ENCODE measurements at regions not wholly inside any gene's neighbourhood (a gene's known extent, or its start where the extent isn't known, plus 50 kb on each side); places are given as distances from the start of the nearest gene placed in this dataset.

GRCh38 chr11:115718945-115719344 lies 214.7 kb upstream of the CADM1 start:
- Histone ChIP-seq H4K20me1 (ENCODE audit: insufficient read depth) (no peaks in the 10 kb centered on the region), H3K4me2 (ENCODE audit: unreplicated experiment) (no peak overlapping the region), H3K4me3 (no peak overlapping the region), H3K9ac (no peak overlapping the region), H3K27ac (no peak overlapping the region), H3K79me2 (ENCODE audit: insufficient read depth) (no peaks in the 10 kb centered on the region), H3F3A (ENCODE audit: insufficient read depth) (no peaks in the 10 kb centered on the region), H3K36me3 (ENCODE audit: low read depth) (no peaks in the 10 kb centered on the region), H3K27me3 (replicated peaks; ENCODE audit: insufficient read depth) (no peaks in the 10 kb centered on the region), H3K9me3 (ENCODE audit: low read depth) (no peaks in the 10 kb centered on the region), H3K9me2 (ENCODE audit: insufficient read depth) (no peaks in the 10 kb centered on the region), H3K4me1 (ENCODE audit: insufficient read depth) (no peaks in the 10 kb centered on the region), H2AFZ (no peak overlapping the region)
- TF ChIP-seq EZH2 (IDR thresholded peaks at IDR 0.05; ENCODE audit: insufficient read depth, poor library complexity, severe bottlenecking) (no peak), EZH2phosphoT487 (IDR thresholded peaks at IDR 0.05; ENCODE audit: insufficient read depth, low read depth) (no peak)
- in situ Hi-C loops (cut with MboI), result no loop called here
- WGBS, 2 experiments (ENCODE audit: low coverage in 1 of 2, low lambda C conversion rate in 2 of 2, missing lambda C conversion rate in 2 of 2), result 19 to 29% methylated on average over 3 of the region's 3 CpGs
- no peak for DNase-seq

DNA sequence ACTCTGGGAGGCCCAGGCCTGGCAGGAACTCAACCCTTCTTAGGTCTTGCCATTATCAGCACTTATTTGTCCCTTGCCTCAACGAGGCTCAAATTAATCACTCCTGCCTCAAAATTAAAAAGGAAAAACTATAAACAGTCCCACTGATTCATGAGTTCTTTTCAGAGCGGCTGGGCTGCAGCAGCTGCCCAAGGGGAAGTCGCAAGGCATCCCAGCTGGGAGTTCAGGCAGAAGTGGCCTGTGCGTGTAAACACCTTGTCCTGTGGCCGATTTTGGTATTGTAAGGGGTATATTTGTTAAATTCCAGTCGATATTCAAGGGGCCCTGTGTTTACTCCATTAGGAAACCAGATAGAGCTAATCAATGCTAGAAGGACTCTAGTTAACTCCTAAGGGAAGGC lies 213.9 kb upstream of the CADM1 start:
- WGBS, 2 experiments (ENCODE audit: low coverage in 1 of 2, low lambda C conversion rate in 2 of 2, missing lambda C conversion rate in 2 of 2), result 27% methylated on average over 6 of the region's 6 CpGs
- TF ChIP-seq EZH2 (IDR thresholded peaks at IDR 0.05; ENCODE audit: insufficient read depth, poor library complexity, severe bottlenecking), result no peak
- Histone ChIP-seq H3K4me2 (ENCODE audit: unreplicated experiment) (no peak overlapping the region), H4K20me1 (ENCODE audit: insufficient read depth) (no peaks in the 10 kb centered on the region), H3K36me3 (ENCODE audit: low read depth) (no peaks in the 10 kb centered on the region), H3K27ac (no peak overlapping the region), H3K27me3 (replicated peaks; ENCODE audit: insufficient read depth) (no peaks in the 10 kb centered on the region), H3K9me3 (ENCODE audit: low read depth) (no peaks in the 10 kb centered on the region), H3K4me1 (ENCODE audit: insufficient read depth) (no peaks in the 10 kb centered on the region), H3K4me3 (no peak overlapping the region), H3K9ac (no peak overlapping the region), H3K9me2 (ENCODE audit: insufficient read depth) (no peaks in the 10 kb centered on the region), H2AFZ (no peak overlapping the region), H3K79me2 (ENCODE audit: insufficient read depth) (no peaks in the 10 kb centered on the region), H3F3A (ENCODE audit: insufficient read depth) (no peaks in the 10 kb centered on the region)
- DNase-seq, result no peak
- in situ Hi-C loops (cut with MboI), result no loop called here

GRCh38 chr11:115716601-115717529 lies 212.7 kb upstream of the CADM1 start:
- Histone ChIP-seq H3K9me3 (ENCODE audit: low read depth) (no peaks in the 10 kb centered on the region), H3F3A (ENCODE audit: insufficient read depth) (no peaks in the 10 kb centered on the region), H3K79me2 (ENCODE audit: insufficient read depth) (no peaks in the 10 kb centered on the region), H2AFZ (no peak overlapping the region), H3K27me3 (replicated peaks; ENCODE audit: insufficient read depth) (no peaks in the 10 kb centered on the region), H3K9me2 (ENCODE audit: insufficient read depth) (no peaks in the 10 kb centered on the region), H3K4me1 (ENCODE audit: insufficient read depth) (no peaks in the 10 kb centered on the region), H3K36me3 (ENCODE audit: low read depth) (no peaks in the 10 kb centered on the region), H4K20me1 (ENCODE audit: insufficient read depth) (no peaks in the 10 kb centered on the region), H3K4me2 (ENCODE audit: unreplicated experiment) (no peak overlapping the region), H3K4me3 (no peak overlapping the region), H3K9ac (no peak overlapping the region), H3K27ac (no peak overlapping the region)
- TF ChIP-seq EZH2phosphoT487 (IDR thresholded peaks at IDR 0.05; ENCODE audit: insufficient read depth, low read depth), result no peak
- no peak for TF ChIP-seq EZH2 (IDR thresholded peaks at IDR 0.05; ENCODE audit: insufficient read depth, poor library complexity, severe bottlenecking)
- no peak for DNase-seq
- in situ Hi-C loops (cut with MboI), result no loop called here
- WGBS, 2 experiments (ENCODE audit: low coverage in 1 of 2, low lambda C conversion rate in 2 of 2, missing lambda C conversion rate in 2 of 2), result 33 to 38% methylated on average over 28 to 29 of the region's 29 CpGs

- Histone ChIP-seq H3K9ac (no peak overlapping the region), H3K4me1 (ENCODE audit: insufficient read depth) (no peaks in the 10 kb centered on the region), H3K27ac (no peak overlapping the region), H3K79me2 (ENCODE audit: insufficient read depth) (no peaks in the 10 kb centered on the region), H3K4me2 (ENCODE audit: unreplicated experiment) (no peak overlapping the region), H3F3A (ENCODE audit: insufficient read depth) (no peaks in the 10 kb centered on the region), H2AFZ (no peak overlapping the region), H4K20me1 (ENCODE audit: insufficient read depth) (no peaks in the 10 kb centered on the region), H3K9me2 (ENCODE audit: insufficient read depth) (no peaks in the 10 kb centered on the region), H3K9me3 (ENCODE audit: low read depth) (no peaks in the 10 kb centered on the region), H3K27me3 (replicated peaks; ENCODE audit: insufficient read depth) (no peaks in the 10 kb centered on the region), H3K36me3 (ENCODE audit: low read depth) (no peaks in the 10 kb centered on the region), H3K4me3 (no peak overlapping the region)
- DNase-seq, result no peak
- in situ Hi-C loops (cut with MboI), result no loop called here
- 33 to 47% methylated on average over 7 of the region's 7 CpGs for WGBS, 2 experiments (ENCODE audit: low coverage in 1 of 2, low lambda C conversion rate in 2 of 2, missing lambda C conversion rate in 2 of 2)
- no peak for TF ChIP-seq EZH2 (IDR thresholded peaks at IDR 0.05; ENCODE audit: insufficient read depth, poor library complexity, severe bottlenecking)
- TF ChIP-seq EZH2phosphoT487 (IDR thresholded peaks at IDR 0.05; ENCODE audit: insufficient read depth, low read depth), result no peak
Observed at GRCh38 chr11:115716080-115716479, 211.9 kb upstream of the CADM1 start.

Data from GM23248 (cell line).